H9 (cell line): ENCODE measurements at regions not wholly inside any gene's neighbourhood (a gene's known extent, or its start where the extent isn't known, plus 50 kb on each side); places are given as distances from the start of the nearest gene placed in this dataset.

Source experiments
- DNase-seq: peaks from one replicate; pipeline ENCODE4 v3.0.0-alpha.2; 2017
- H2AFZ ChIP-seq: one replicate; pipeline ENCODE4 v1.6.1; 2013; ENCODE audit warnings: mild to moderate bottlenecking, low read length, control low read depth, moderate library complexity
- H2AK5ac ChIP-seq: 2 replicates; pipeline ENCODE4 v1.6.1; 2013; ENCODE audit warnings: low read length, control low read depth, mixed read lengths; ENCODE audit not compliant: insufficient read length
- H2BK120ac ChIP-seq: one replicate; pipeline ENCODE4 v1.6.1; 2013; ENCODE audit warnings: low read depth, mild to moderate bottlenecking, low read length, control low read depth, inconsistent platforms; ENCODE audit not compliant: poor library complexity, severe bottlenecking
- H2BK12ac ChIP-seq: 2 replicates; pipeline ENCODE4 v1.6.1; 2013; ENCODE audit warnings: low read length, control low read depth, mixed read lengths, low read depth; ENCODE audit not compliant: insufficient read length
- H2BK15ac ChIP-seq: 2 replicates; pipeline ENCODE4 v1.6.1; 2013; ENCODE audit warnings: low read depth, low read length, control low read depth
- H2BK20ac ChIP-seq: one replicate; pipeline ENCODE4 v1.6.1; 2013; ENCODE audit warnings: low read depth, mild to moderate bottlenecking, low read length, control low read depth, inconsistent platforms; ENCODE audit not compliant: poor library complexity, severe bottlenecking
- H2BK5ac ChIP-seq: 2 replicates; pipeline ENCODE4 v1.6.1; 2013; ENCODE audit warnings: low read length, control low read depth, mixed read lengths; ENCODE audit not compliant: insufficient read length
- H3K14ac ChIP-seq: 2 replicates; pipeline ENCODE4 v1.6.1; 2013; ENCODE audit warnings: low read length, control low read depth; ENCODE audit not compliant: insufficient read depth
- H3K18ac ChIP-seq: 2 replicates; pipeline ENCODE4 v1.6.1; 2013; ENCODE audit warnings: low read depth, mild to moderate bottlenecking, mixed read lengths, low read length, control low read depth; ENCODE audit not compliant: insufficient read length
- H3K23ac ChIP-seq: 2 replicates; pipeline ENCODE4 v1.6.1; 2013; ENCODE audit warnings: low read length, control low read depth, mixed read lengths, low read depth; ENCODE audit not compliant: insufficient read length
- H3K23me2 ChIP-seq: 2 replicates; pipeline ENCODE4 v1.6.1; 2013; ENCODE audit warnings: low read depth, mild to moderate bottlenecking, mixed read lengths, low read length, control low read depth; ENCODE audit not compliant: insufficient read length, poor library complexity, severe bottlenecking
- H3K27ac ChIP-seq: 2 replicates; pipeline ENCODE4 v1.5.1; 2013; ENCODE audit warnings: low read length, control low read depth, mixed read lengths, low read depth; ENCODE audit not compliant: insufficient read length
- H3K27me3 ChIP-seq: 2 replicates; pipeline ENCODE4 v1.6.1; 2013; ENCODE audit warnings: low read length, control low read depth, inconsistent platforms; ENCODE audit not compliant: insufficient read depth
- H3K4ac ChIP-seq: 2 replicates; pipeline ENCODE4 v1.6.1; 2013; ENCODE audit warnings: low read depth, mild to moderate bottlenecking, control low read depth, inconsistent platforms, low read length, moderate library complexity
- H3K4me1 ChIP-seq: 2 replicates; pipeline ENCODE4 v1.6.1; 2013; ENCODE audit warnings: low read length, control low read depth, inconsistent platforms; ENCODE audit not compliant: insufficient read depth
- H3K4me2 ChIP-seq: 2 replicates; pipeline ENCODE4 v1.6.1; 2013; ENCODE audit warnings: low read length, control low read depth, mixed read lengths; ENCODE audit not compliant: insufficient read length, insufficient read depth
- H3K56ac ChIP-seq: 2 replicates; pipeline ENCODE4 v1.6.1; 2013; ENCODE audit warnings: low read depth, mild to moderate bottlenecking, mixed read lengths, low read length, control low read depth; ENCODE audit not compliant: insufficient read length
- H3K79me1 ChIP-seq: 2 replicates; pipeline ENCODE4 v1.6.1; 2013; ENCODE audit warnings: low read depth, mild to moderate bottlenecking, moderate library complexity, low read length, control low read depth, inconsistent platforms; ENCODE audit not compliant: insufficient read depth, poor library complexity, severe bottlenecking
- H3K79me2 ChIP-seq: 2 replicates; pipeline ENCODE4 v1.6.1; 2013; ENCODE audit warnings: low read length, control low read depth, inconsistent platforms; ENCODE audit not compliant: insufficient read depth
- H3K9ac ChIP-seq: 2 replicates; pipeline ENCODE4 v1.6.1; 2013; ENCODE audit warnings: low read length, control low read depth, mixed read lengths; ENCODE audit not compliant: insufficient read length; ENCODE audit errors: extremely low read depth
- H3K9me3 ChIP-seq: one replicate; pipeline ENCODE4 v1.6.1; 2013; ENCODE audit warnings: low read depth, low read length, inconsistent platforms; ENCODE audit not compliant: control insufficient read depth
- H3T11ph ChIP-seq: one replicate; pipeline ENCODE4 v1.6.1; 2013; ENCODE audit warnings: mild to moderate bottlenecking, low read length, control low read depth, inconsistent platforms
- H4K20me1 ChIP-seq: one replicate; pipeline ENCODE4 v1.6.1; 2013; ENCODE audit not compliant: control insufficient read depth, insufficient read length, insufficient read depth
- H4K5ac ChIP-seq: 2 replicates; pipeline ENCODE4 v1.6.1; 2013; ENCODE audit warnings: low read depth, mild to moderate bottlenecking, mixed read lengths, low read length, control low read depth; ENCODE audit not compliant: insufficient read length
- H4K8ac ChIP-seq: replicated peaks from 2 replicates; pipeline ENCODE4 v1.6.1; 2013; ENCODE audit warnings: low read length, control low read depth, mixed read lengths, low read depth; ENCODE audit not compliant: insufficient read length
- H4K91ac ChIP-seq: 2 replicates; pipeline ENCODE4 v1.6.1; 2013; ENCODE audit warnings: low read depth, mild to moderate bottlenecking, moderate library complexity, mixed read lengths, low read length, control low read depth; ENCODE audit not compliant: insufficient read length
- H3K27ac Mint-ChIP-seq, 3 experiments: 2 replicates in 2 of 3; 3 replicates in 1 of 3; pipeline ENCODE4 v1.8.0; 2020 to 2021; ENCODE audit warnings: mixed read lengths in 3 of 3, mild to moderate bottlenecking in 1 of 3, moderate library complexity in 1 of 3
- H3K27me3 Mint-ChIP-seq: 2 replicates; pipeline ENCODE4 v1.8.0; 2021; ENCODE audit warnings: low read depth, mild to moderate bottlenecking, moderate library complexity, mixed read lengths
- H3K36me3 Mint-ChIP-seq, 3 experiments: 2 replicates in 2 of 3; 3 replicates in 1 of 3; pipeline ENCODE4 v1.8.0; 2020 to 2021; ENCODE audit warnings: low read depth in 3 of 3, mixed read lengths in 3 of 3; ENCODE audit not compliant: insufficient read depth in 1 of 3
- H3K4me1 Mint-ChIP-seq, 2 experiments: 2 replicates each; pipeline ENCODE4 v1.8.0; 2020; ENCODE audit warnings: mixed read lengths in 2 of 2
- H3K4me3 Mint-ChIP-seq, 2 experiments: 2 replicates in 1 of 2; 3 replicates in 1 of 2; pipeline ENCODE4 v1.8.0; 2020 to 2021; ENCODE audit warnings: mild to moderate bottlenecking in 2 of 2, mixed read lengths in 2 of 2, moderate library complexity in 1 of 2
- H3K9me3 Mint-ChIP-seq, 2 experiments: 2 replicates in 1 of 2; 3 replicates in 1 of 2; pipeline ENCODE4 v1.8.0; 2020; ENCODE audit warnings: mild to moderate bottlenecking in 2 of 2, mixed read lengths in 2 of 2, moderate library complexity in 1 of 2
- CTCF ChIP-seq: fragments of 200-600 bp; sonication (generic); conservative IDR thresholded peaks from 3 replicates; pipeline ENCODE4 v1.8.0; 2021; ENCODE audit warnings: antibody characterized with exemption, mild to moderate bottlenecking
- WGBS: extraction: QIAGEN DNeasy Blood & Tissue Kit; methylation state at CpG from one replicate; pipeline ENCODE4 v1.1.7; 2013; ENCODE audit warnings: missing lambda C conversion rate, low lambda C conversion rate, mixed read lengths; ENCODE audit not compliant: insufficient read length; ENCODE audit errors: extremely low coverage; 5-methylcytosine and 5-hydroxymethylcytosine counted together

GRCh38 chr6:126175251-126175650 lies 164.7 kb upstream of the CENPW start:
- H3K23ac ChIP-seq = no peak overlapping the region
- H3K79me2 ChIP-seq = no peaks in the 10 kb centered on the region
- H2BK20ac ChIP-seq = no peak overlapping the region
- no peak overlapping the region for H4K91ac ChIP-seq
- no peaks in the 10 kb centered on the region for H4K20me1 ChIP-seq
- DNase-seq = no peak
- H3K56ac ChIP-seq = no peak overlapping the region
- H3T11ph ChIP-seq = no peak overlapping the region
- H2BK120ac ChIP-seq = no peak overlapping the region
- no peaks in the 10 kb centered on the region for H3K9me3 ChIP-seq
- no peak overlapping the region for H4K8ac ChIP-seq
- H3K23me2 ChIP-seq = peaks cover 2% of the 10 kb centered on the region
- no peak overlapping the region for H2BK5ac ChIP-seq
- no peak overlapping the region for H2BK12ac ChIP-seq
- H3K18ac ChIP-seq = no peak overlapping the region
- H3K27me3 Mint-ChIP-seq = no peaks in the 10 kb centered on the region
- no peaks in the 10 kb centered on the region for H3K79me1 ChIP-seq
- no peaks in the 10 kb centered on the region for H3K27me3 ChIP-seq
- H3K27ac ChIP-seq = no peak overlapping the region
- no peak overlapping the region for H3K9ac ChIP-seq
- no peak overlapping the region for H3K27ac Mint-ChIP-seq
- no peaks in the 10 kb centered on the region for H3K36me3 Mint-ChIP-seq
- peaks cover 11 to 19% of the 10 kb centered on the region in 2 experiments for H3K4me1 Mint-ChIP-seq
- no peak overlapping the region for H4K5ac ChIP-seq
- no peak overlapping the region for H3K14ac ChIP-seq
- H2BK15ac ChIP-seq = no peak overlapping the region
- no peaks in the 10 kb centered on the region; the same call in 1 of the 2 replicates for H3K4me1 ChIP-seq
- WGBS = no CpG with 5 or more reads among the region's 1 CpG
- H3K9me3 Mint-ChIP-seq = no peaks in the 10 kb centered on the region
- no peak overlapping the region for H3K4ac ChIP-seq
- H3K4me2 ChIP-seq = no peak overlapping the region
- no peak overlapping the region for H3K4me3 Mint-ChIP-seq
- H2AK5ac ChIP-seq = no peak overlapping the region
- TF ChIP-seq CTCF = no peak
- no peak overlapping the region for H2AFZ ChIP-seq
